GM12878 (cell line): ENCODE measurements at regions not wholly inside any gene's neighbourhood (a gene's known extent, or its start where the extent isn't known, plus 50 kb on each side); places are given as distances from the start of the nearest gene placed in this dataset.

Experiments
- ATAC-seq: fragments of 200-7000 bp; cut with Tn5 transposase; 3 replicates; pipeline ENCODE4 v1.9.1; 2020; ENCODE audit warnings: mild to moderate bottlenecking, moderate library complexity
- BruUV-seq: library from RNA; stranded (reverse); fragments of 400-500 nt; replicated peaks from 2 replicates; lab custom pipeline; 2021; lab: Mats Ljungman, UMichigan
- CTCF ChIA-PET: fragments of 300-600 bp; sonication (Branson Sonifier 250); formaldehyde crosslinking; extraction: SDS; loops from one replicate; lab custom pipeline; 2021; ENCODE audit warnings: inconsistent platforms; lab: Yijun Ruan, JAX
- POLR2A ChIA-PET: fragments of 350-600 bp; formaldehyde crosslinking; extraction: SDS; loops from one replicate; lab custom pipeline; 2021; ENCODE audit warnings: inconsistent platforms; lab: Charles Lee
- RAD21 ChIA-PET: fragments of 300-600 bp; sonication (Branson Sonifier 250); formaldehyde crosslinking; loops from one replicate; lab custom pipeline; 2023; ENCODE audit warnings: antibody characterized with exemption; ENCODE audit not compliant: unreplicated experiment; lab: Charles Lee
- SMC1A ChIA-PET: fragments of 300-600 bp; sonication (Branson Sonifier 250); formaldehyde crosslinking; loops from one replicate; lab custom pipeline; 2023; ENCODE audit not compliant: unreplicated experiment, uncharacterized antibody; lab: Charles Lee
- DNase-seq: peaks from one replicate; pipeline ENCODE4 v3.0.0-alpha.2; 2011; ENCODE audit warnings: low read depth, low spot score
- FAIRE-seq: peaks from 3 replicates; lab custom pipeline; 2011; peaks lifted over from hg19 to GRCh38; lab: Jason Lieb, UNC
- H2AFZ ChIP-seq: 2 replicates; pipeline ENCODE4 v1.6.0; 2011; ENCODE audit warnings: low read depth, low read length, control low read depth; ENCODE audit not compliant: control insufficient read depth
- H3K27ac ChIP-seq: 2 replicates; pipeline ENCODE4 v1.5.1; 2011; ENCODE audit warnings: control low read depth; ENCODE audit not compliant: control insufficient read depth, insufficient read depth
- H3K27me3 ChIP-seq, 2 experiments: replicated peaks in 1 of 2; 2 replicates each; pipeline versions ENCODE4 v1.6.0 to v1.6.1; 2011; ENCODE audit warnings: low read length in 1 of 2; ENCODE audit not compliant: control insufficient read depth in 2 of 2, insufficient read depth in 2 of 2
- H3K36me3 ChIP-seq, 2 experiments: 2 replicates each; pipeline ENCODE4 v1.5.1; 2011; ENCODE audit warnings: low read length in 1 of 2; ENCODE audit not compliant: control insufficient read depth in 2 of 2, insufficient read depth in 2 of 2
- H3K4me1 ChIP-seq: 2 replicates; pipeline ENCODE4 v1.6.1; 2011; ENCODE audit warnings: mild to moderate bottlenecking, low read length, moderate library complexity, mixed read lengths; ENCODE audit not compliant: control insufficient read depth, insufficient read depth
- H3K4me2 ChIP-seq: 2 replicates; pipeline ENCODE4 v1.6.0; 2011; ENCODE audit warnings: control low read depth; ENCODE audit not compliant: control insufficient read depth, insufficient read depth
- H3K4me3 ChIP-seq: fragments of 200-600 bp; sonication (generic); 2 replicates; pipeline ENCODE4 v1.5.1; 2016
- H3K79me2 ChIP-seq: 2 replicates; pipeline ENCODE4 v1.6.0; 2011; ENCODE audit warnings: low read length; ENCODE audit not compliant: control insufficient read depth, insufficient read depth
- H3K9ac ChIP-seq: 2 replicates; pipeline ENCODE4 v1.8.0; 2011; ENCODE audit warnings: low read length, control low read depth, mixed read lengths; ENCODE audit not compliant: control insufficient read depth, insufficient read depth
- H3K9me3 ChIP-seq: replicated peaks from 3 replicates; pipeline ENCODE4 v1.5.1; 2011; ENCODE audit warnings: mild to moderate bottlenecking, low read length; ENCODE audit not compliant: control insufficient read depth, insufficient read depth
- H4K20me1 ChIP-seq: 2 replicates; pipeline ENCODE4 v1.6.0; 2011; ENCODE audit not compliant: control insufficient read depth, insufficient read depth
- BMI1 ChIP-seq: fragments of 450-650 bp; IDR thresholded peaks from 2 replicates; pipeline ENCODE4 v1.6.1; 2016; ENCODE audit warnings: mild to moderate bottlenecking, moderate library complexity, borderline replicate concordance
- CBX5 ChIP-seq: sonication (generic); IDR thresholded peaks from 2 replicates; pipeline ENCODE4 v1.6.1; 2016; ENCODE audit warnings: low read depth, moderate library complexity, mild to moderate bottlenecking, inconsistent platforms
- CHD1 ChIP-seq: IDR thresholded peaks from 2 replicates; pipeline ENCODE4 v1.6.1; 2012; ENCODE audit warnings: low read depth, low read length, improper control_type of control experiment
- FOXK2 ChIP-seq: fragments of 450-650 bp; IDR thresholded peaks from 2 replicates; pipeline ENCODE4 v1.6.1; 2017; ENCODE audit warnings: mild to moderate bottlenecking, moderate library complexity
- KDM1A ChIP-seq: fragments of 200-600 bp; sonication (generic); IDR thresholded peaks from 2 replicates; pipeline ENCODE4 v1.6.1; 2016; ENCODE audit warnings: borderline replicate concordance
- MLLT1 ChIP-seq: fragments of 450-650 bp; IDR thresholded peaks from 2 replicates; pipeline ENCODE4 v1.6.1; 2016; ENCODE audit warnings: mild to moderate bottlenecking
- NRF1 ChIP-seq: conservative IDR thresholded peaks from 2 replicates; pipeline ENCODE4 v1.6.1; 2011; ENCODE audit warnings: mild to moderate bottlenecking, low read depth, low read length, improper control_type of control experiment
- RAD51 ChIP-seq: fragments of 450-650 bp; IDR thresholded peaks from 2 replicates; pipeline ENCODE4 v1.6.1; 2016; ENCODE audit warnings: moderate library complexity, mild to moderate bottlenecking, inconsistent platforms
- RBBP5 ChIP-seq: fragments of 200-600 bp; sonication (generic); conservative IDR thresholded peaks from 2 replicates; pipeline ENCODE4 v1.6.1; 2016
- SIX5 ChIP-seq: IDR thresholded peaks from 2 replicates; pipeline ENCODE4 v1.6.1; 2011; ENCODE audit warnings: mild to moderate bottlenecking, low read depth, low read length, moderate library complexity; ENCODE audit not compliant: severe bottlenecking
- SP1 ChIP-seq: IDR thresholded peaks from one replicate; pipeline ENCODE4 v1.6.1; 2011; ENCODE audit warnings: low read depth, low read length
- STAT3 ChIP-seq: IDR thresholded peaks from 2 replicates; pipeline ENCODE4 v1.6.1; 2011; ENCODE audit warnings: low read depth, low read length, improper control_type of control experiment
- YY1 ChIP-seq: IDR thresholded peaks from 2 replicates; pipeline ENCODE4 v1.6.1; 2011; ENCODE audit warnings: low read depth, mild to moderate bottlenecking, low read length
- ZBTB40 ChIP-seq: fragments of 450-650 bp; IDR thresholded peaks from 2 replicates; pipeline ENCODE4 v1.6.1; 2016; ENCODE audit warnings: mild to moderate bottlenecking, moderate library complexity, borderline replicate concordance
- WGBS: methylation state at CpG from one replicate; pipeline ENCODE4 v1.1.6; 2016; ENCODE audit warnings: low lambda C conversion rate; ENCODE audit not compliant: insufficient replicate concordance, insufficient coverage; ENCODE audit errors: missing lambda C conversion rate; 5-methylcytosine and 5-hydroxymethylcytosine counted together
- in situ Hi-C: fragments of 300-500 bp; cut with MboI; formaldehyde crosslinking; loops from 9 replicates; pipeline ENCODE4 v1.14.3; 2018; ENCODE audit warnings: mixed read lengths
- intact Hi-C: fragments of 100-400 bp; cut with micrococcal nuclease; formaldehyde crosslinking; loops from one replicate; pipeline ENCODE4 v1.14.2; 2022; ENCODE audit not compliant: unreplicated experiment
- TF ChIP-seq, protein P1 (sequence below): IDR thresholded peaks from 2 replicates; pipeline ENCODE4 v1.6.1; 2011; ENCODE audit warnings: mild to moderate bottlenecking, low read depth, low read length, moderate library complexity; ENCODE audit not compliant: insufficient replicate concordance
- TF ChIP-seq, protein P2 (sequence below): IDR thresholded peaks from 2 replicates; pipeline ENCODE4 v1.6.1; 2011; ENCODE audit warnings: low read depth, mild to moderate bottlenecking, low read length, moderate library complexity, borderline replicate concordance; ENCODE audit errors: extremely low read depth
- TF ChIP-seq, protein P3 (sequence below): IDR thresholded peaks from 2 replicates; pipeline ENCODE4 v1.6.1; 2011; ENCODE audit warnings: low read depth, low read length, improper control_type of control experiment, borderline replicate concordance

GRCh38 chr4:175351473-175351872 is 433.3 kb downstream of the ADAM29 start:
- Histone ChIP-seq H3K79me2 (no peaks in the 10 kb centered on the region), H3K4me2 (no peak overlapping the region), H4K20me1 (no peaks in the 10 kb centered on the region), H3K9me3 (no peaks in the 10 kb centered on the region), H3K4me3 (no peak overlapping the region), H3K4me1 (no peaks in the 10 kb centered on the region), H3K27ac (no peak overlapping the region), H2AFZ (no peak overlapping the region), H3K9ac (no peak overlapping the region), H3K27me3 (no peaks in the 10 kb centered on the region), H3K36me3 (no peaks in the 10 kb centered on the region)
- in situ Hi-C loops = no loop called here
- ChIA-PET POLR2A (no interaction called here), SMC1A (interaction anchor here (1.7 kb wide), 1 partner anchor 9 kb away, joined by 9 read pairs; no protein-coding TSS in a partner anchor), RAD21 (no interaction called here), CTCF (no interaction called here)
- FAIRE-seq (no peak), ATAC-seq (no peak), DNase-seq (no peak)
- intact Hi-C loops = no loop called here
- WGBS = 27% methylated on average over 2 of the region's 2 CpGs
- no TSS peak for BruUV-seq
- TF ChIP-seq BMI1 (no peak), CBX5 (no peak), SP1 (no peak), RAD51 (no peak), SIX5 (no peak), MLLT1 (no peak), FOXK2 (no peak), STAT3 (no peak), CHD1 (no peak), RBBP5 (no peak), KDM1A (no peak), YY1 (no peak), NRF1 (no peak), ZBTB40 (no peak)
- TF ChIP-seq, protein P1, sequence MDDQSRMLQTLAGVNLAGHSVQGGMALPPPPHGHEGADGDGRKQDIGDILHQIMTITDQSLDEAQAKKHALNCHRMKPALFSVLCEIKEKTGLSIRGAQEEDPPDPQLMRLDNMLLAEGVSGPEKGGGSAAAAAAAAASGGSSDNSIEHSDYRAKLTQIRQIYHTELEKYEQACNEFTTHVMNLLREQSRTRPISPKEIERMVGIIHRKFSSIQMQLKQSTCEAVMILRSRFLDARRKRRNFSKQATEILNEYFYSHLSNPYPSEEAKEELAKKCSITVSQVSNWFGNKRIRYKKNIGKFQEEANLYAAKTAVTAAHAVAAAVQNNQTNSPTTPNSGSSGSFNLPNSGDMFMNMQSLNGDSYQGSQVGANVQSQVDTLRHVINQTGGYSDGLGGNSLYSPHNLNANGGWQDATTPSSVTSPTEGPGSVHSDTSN = no peak
- TF ChIP-seq, protein P2, sequence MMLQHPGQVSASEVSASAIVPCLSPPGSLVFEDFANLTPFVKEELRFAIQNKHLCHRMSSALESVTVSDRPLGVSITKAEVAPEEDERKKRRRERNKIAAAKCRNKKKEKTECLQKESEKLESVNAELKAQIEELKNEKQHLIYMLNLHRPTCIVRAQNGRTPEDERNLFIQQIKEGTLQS = no peak
- TF ChIP-seq, protein P3, sequence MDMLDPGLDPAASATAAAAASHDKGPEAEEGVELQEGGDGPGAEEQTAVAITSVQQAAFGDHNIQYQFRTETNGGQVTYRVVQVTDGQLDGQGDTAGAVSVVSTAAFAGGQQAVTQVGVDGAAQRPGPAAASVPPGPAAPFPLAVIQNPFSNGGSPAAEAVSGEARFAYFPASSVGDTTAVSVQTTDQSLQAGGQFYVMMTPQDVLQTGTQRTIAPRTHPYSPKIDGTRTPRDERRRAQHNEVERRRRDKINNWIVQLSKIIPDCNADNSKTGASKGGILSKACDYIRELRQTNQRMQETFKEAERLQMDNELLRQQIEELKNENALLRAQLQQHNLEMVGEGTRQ = no peak
